SK-N-SH (cell line): ENCODE measurements at regions not wholly inside any gene's neighbourhood (a gene's known extent, or its start where the extent isn't known, plus 50 kb on each side); places are given as distances from the start of the nearest gene placed in this dataset.

Experiments used
- CTCF ChIA-PET: fragments of 300-600, 350-600 bp; formaldehyde crosslinking; extraction: SDS; loops from one replicate; lab custom pipeline; 2021; lab: Yijun Ruan, JAX
- POLR2A ChIA-PET: fragments of 350-600 bp; sonication (Branson Sonifier 250); formaldehyde crosslinking; extraction: SDS; loops from one replicate; lab custom pipeline; 2020; ENCODE audit warnings: antibody characterized with exemption, inconsistent platforms; lab: Yijun Ruan, JAX
- DNase-seq: peaks from one replicate; pipeline ENCODE4 v3.0.0; 2012
- H2AFZ ChIP-seq: fragments of 200-600 bp; sonication (generic); 2 replicates; pipeline ENCODE4 v1.8.1; 2016; ENCODE audit warnings: antibody characterized with exemption, mild to moderate bottlenecking, low read depth
- H3F3A ChIP-seq: fragments of 200-600 bp; sonication (generic); replicated peaks from 2 replicates; pipeline ENCODE3; 2016; ENCODE audit warnings: antibody characterized with exemption, mild to moderate bottlenecking; ENCODE audit not compliant: insufficient read depth
- H3K27ac ChIP-seq, 2 experiments: fragments of 200-500 bp in 1 of 2; fragments of 200-600 bp in 1 of 2; sonication (Bioruptor generic) in 1 of 2; sonication (generic), shearing (Covaris generic) in 1 of 2; 2 replicates each; pipeline versions ENCODE4 v1.5.1 to v1.6.1; 2014 to 2016; ENCODE audit warnings: low read depth in 2 of 2, inconsistent platforms in 1 of 2, low read length in 1 of 2, mild to moderate bottlenecking in 1 of 2, mixed read lengths in 1 of 2
- H3K27me3 ChIP-seq: fragments of 200-600 bp; sonication (generic), shearing (Covaris generic); 2 replicates; pipeline ENCODE4 v1.6.1; 2016; ENCODE audit warnings: mixed run types; ENCODE audit not compliant: insufficient read depth
- H3K36me3 ChIP-seq, 2 experiments: fragments of 200-500 bp in 1 of 2; fragments of 200-600 bp in 1 of 2; sonication (Bioruptor generic) in 1 of 2; sonication (generic) in 1 of 2; replicated peaks in 1 of 2; 2 replicates each; pipeline versions ENCODE3 to v1.5.1; 2014 to 2016; ENCODE audit warnings: low read length in 1 of 2, mild to moderate bottlenecking in 1 of 2; ENCODE audit not compliant: insufficient read depth in 2 of 2, control insufficient read depth in 1 of 2
- H3K4me1 ChIP-seq, 2 experiments: fragments of 200-500 bp in 1 of 2; fragments of 200-600 bp in 1 of 2; sonication (Bioruptor generic) in 1 of 2; sonication (generic), shearing (Covaris generic) in 1 of 2; 2 replicates each; pipeline versions ENCODE4 v1.5.1 to v1.6.1; 2014 to 2016; ENCODE audit warnings: low read depth in 1 of 2, low read length in 1 of 2, mixed run types in 1 of 2; ENCODE audit not compliant: insufficient read depth in 2 of 2, control insufficient read depth in 1 of 2
- H3K4me2 ChIP-seq: fragments of 200-600 bp; sonication (generic), shearing (Covaris generic); 2 replicates; pipeline ENCODE4 v1.6.1; 2017; ENCODE audit warnings: mixed run types
- H3K4me3 ChIP-seq, 2 experiments: fragments of 200-500 bp in 1 of 2; fragments of 200-600 bp in 1 of 2; sonication (Bioruptor generic) in 1 of 2; sonication (generic), shearing (Covaris generic) in 1 of 2; 2 replicates each; pipeline versions ENCODE4 v1.5.1 to v1.8.1; 2014 to 2016; ENCODE audit warnings: low read depth in 2 of 2, inconsistent platforms in 1 of 2, low read length in 1 of 2, mild to moderate bottlenecking in 1 of 2, mixed read lengths in 1 of 2, moderate library complexity in 1 of 2
- H3K79me2 ChIP-seq: fragments of 200-600 bp; sonication (generic); 2 replicates; pipeline ENCODE4 v1.8.1; 2017; ENCODE audit warnings: mild to moderate bottlenecking; ENCODE audit not compliant: insufficient read depth
- H3K9ac ChIP-seq: fragments of 200-600 bp; sonication (generic); 2 replicates; pipeline ENCODE4 v1.6.1; 2017; ENCODE audit warnings: mixed run types
- H3K9me2 ChIP-seq: fragments of 200-600 bp; sonication (generic); 2 replicates; pipeline ENCODE4 v1.6.1; 2017; ENCODE audit warnings: mixed run types
- H3K9me3 ChIP-seq: fragments of 200-600 bp; sonication (generic); 2 replicates; pipeline ENCODE4 v1.6.1; 2017; ENCODE audit warnings: mixed run types, mild to moderate bottlenecking, moderate library complexity
- H4K20me1 ChIP-seq: fragments of 200-600 bp; sonication (generic); 2 replicates; pipeline ENCODE4 v1.6.1; 2017; ENCODE audit warnings: mild to moderate bottlenecking, mixed run types; ENCODE audit not compliant: insufficient read depth
- CHD2 ChIP-seq: fragments of 150-350 bp; IDR thresholded peaks from 2 replicates; pipeline ENCODE4 v1.6.1; 2018; ENCODE audit warnings: low read length; ENCODE audit not compliant: partially characterized antibody
- EP300 ChIP-seq, 2 experiments: IDR thresholded peaks; 2 replicates each; pipeline versions ENCODE4 v1.4.0 to v1.6.1; 2012; ENCODE audit warnings: borderline replicate concordance in 1 of 2, low read depth in 1 of 2, low read length in 1 of 2
- FOXM1 ChIP-seq: IDR thresholded peaks from 2 replicates; pipeline ENCODE4 v1.4.0; 2012; ENCODE audit warnings: low read depth, mild to moderate bottlenecking
- GABPA ChIP-seq: IDR thresholded peaks from 2 replicates; pipeline ENCODE4 v1.4.0; 2012; ENCODE audit warnings: low read depth, mild to moderate bottlenecking
- RAD21 ChIP-seq: IDR thresholded peaks from 2 replicates; pipeline ENCODE4 v1.6.1; 2012; ENCODE audit warnings: mild to moderate bottlenecking, low read length
- REST ChIP-seq: IDR thresholded peaks from 2 replicates; pipeline ENCODE4 v1.6.1; 2012; ENCODE audit warnings: mild to moderate bottlenecking, low read depth, low read length, moderate library complexity
- RXRA ChIP-seq: IDR thresholded peaks from 2 replicates; pipeline ENCODE4 v1.4.0; 2012; ENCODE audit warnings: low read depth, mild to moderate bottlenecking, borderline replicate concordance
- SIN3A ChIP-seq: IDR thresholded peaks from 2 replicates; pipeline ENCODE4 v1.6.1; 2012; ENCODE audit warnings: low read depth, mild to moderate bottlenecking, low read length, moderate library complexity, borderline replicate concordance
- TCF12 ChIP-seq: IDR thresholded peaks from 2 replicates; pipeline ENCODE4 v1.4.0; 2012
- USF1 ChIP-seq: IDR thresholded peaks from 2 replicates; pipeline ENCODE4 v1.4.0; 2012; ENCODE audit warnings: low read depth, borderline replicate concordance
- YY1 ChIP-seq: IDR thresholded peaks from 2 replicates; pipeline ENCODE4 v1.4.0; 2012; ENCODE audit warnings: low read depth, mild to moderate bottlenecking
- ZBTB33 ChIP-seq: IDR thresholded peaks from 2 replicates; pipeline ENCODE4 v1.4.0; 2012; ENCODE audit warnings: low read depth, borderline replicate concordance
- WGBS: methylation state at CpG from one replicate; pipeline ENCODE4 v1.1.6; 2017; ENCODE audit warnings: low lambda C conversion rate; 5-methylcytosine and 5-hydroxymethylcytosine counted together

- no peaks in the 10 kb centered on the region for H4K20me1 ChIP-seq
- WGBS: 0% methylated on average over 1 of the region's 1 CpG
- no peak overlapping the region for H3K4me3 ChIP-seq
- H3K4me2 ChIP-seq: no peak overlapping the region
- H3K9me2 ChIP-seq: no peaks in the 10 kb centered on the region
- no peaks in the 10 kb centered on the region for H3F3A ChIP-seq
- no peaks in the 10 kb centered on the region for H3K4me1 ChIP-seq
- H3K36me3 ChIP-seq: no peaks in the 10 kb centered on the region
- no peak overlapping the region for H3K27ac ChIP-seq
- no peaks in the 10 kb centered on the region for H3K27me3 ChIP-seq
- POLR2A ChIA-PET: no interaction called here
- no peak for TF ChIP-seq REST
- TF ChIP-seq CHD2: no peak
- no peak for TF ChIP-seq TCF12
- no peak for TF ChIP-seq RAD21
- TF ChIP-seq SIN3A: no peak
- no peak for TF ChIP-seq FOXM1
- CTCF ChIA-PET: no interaction called here
- no peak overlapping the region for H3K9ac ChIP-seq
- no peak overlapping the region for H2AFZ ChIP-seq
- H3K9me3 ChIP-seq: no peaks in the 10 kb centered on the region
- no peaks in the 10 kb centered on the region for H3K79me2 ChIP-seq
- DNase-seq: no peak
Observed at GRCh38 chr5:7146886-7147285, 249.1 kb upstream of the ADCY2 start.

- Histone ChIP-seq H2AFZ (no peak overlapping the region), H3K36me3 (no peaks in the 10 kb centered on the region), H3K4me1 (no peaks in the 10 kb centered on the region), H3K27me3 (no peaks in the 10 kb centered on the region), H3K27ac (no peak overlapping the region), H3K9ac (no peak overlapping the region), H3K4me2 (no peak overlapping the region), H3K4me3 (no peak overlapping the region), H3F3A (no peaks in the 10 kb centered on the region), H3K9me2 (no peaks in the 10 kb centered on the region), H3K79me2 (no peaks in the 10 kb centered on the region), H4K20me1 (no peaks in the 10 kb centered on the region), H3K9me3 (no peaks in the 10 kb centered on the region)
- no peak for DNase-seq
- ChIA-PET POLR2A (no interaction called here), CTCF (no interaction called here)
- TF ChIP-seq EP300 (IDR thresholded peaks at IDR 0.05; ENCODE audit: borderline replicate concordance in 1 of 2, low read depth in 1 of 2, low read length in 1 of 2) (no peak), ZBTB33 (no peak), GABPA (no peak), FOXM1 (no peak), USF1 (no peak), CHD2 (no peak), YY1 (no peak), RXRA (no peak)
Observed at GRCh38 chr5:7157083-7157482, 238.9 kb upstream of the ADCY2 start.
